ENCODE measurements at regions not wholly inside any gene's neighbourhood (a gene's known extent, or its start where the extent isn't known, plus 50 kb on each side); places are given as distances from the start of the nearest gene placed in this dataset.

DNA sequence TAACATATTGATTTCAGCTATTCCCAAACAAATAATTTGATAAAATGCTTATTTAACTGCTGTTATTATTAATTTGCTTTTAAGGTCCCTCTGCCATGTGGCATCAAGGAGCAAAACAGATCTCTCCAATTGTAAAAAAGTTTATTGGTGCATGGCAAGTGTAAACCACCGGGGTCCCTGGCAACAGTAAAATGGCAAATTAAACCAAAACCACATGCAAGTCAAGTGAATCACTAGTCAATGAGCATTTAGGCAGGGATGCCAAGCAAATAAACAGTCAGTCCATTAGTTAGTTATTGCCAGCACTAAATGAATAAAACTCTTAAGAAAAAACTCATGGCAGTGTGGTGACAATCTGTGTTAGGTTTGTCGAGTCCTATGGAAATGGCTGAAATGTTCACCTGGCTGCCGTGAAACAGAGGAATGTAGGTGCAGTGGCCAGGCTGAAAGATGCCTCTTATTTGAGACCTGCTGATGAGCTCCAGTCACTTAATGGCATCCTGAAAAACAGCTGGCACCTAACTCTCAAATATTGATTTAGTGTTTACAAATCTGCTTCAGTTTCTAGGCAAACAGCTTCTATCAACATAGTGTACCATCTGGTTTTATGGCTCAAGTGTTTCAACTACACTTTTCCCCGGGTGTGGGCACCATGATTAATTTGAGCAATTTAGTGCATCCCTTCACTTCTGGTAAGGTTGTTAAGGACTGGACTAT lies 296.5 kb upstream of the ITGA1 start:
- Mint-ChIP-seq H3K4me3 (no peak overlapping the region), H3K27ac (no peak overlapping the region), H3K36me3 (no peaks in the 10 kb centered on the region), H3K27me3 (ENCODE audit: low read depth in 3 of 3) (no peaks in the 10 kb centered on the region), H3K9me3 (peaks cover 0 to 5% (median 0%) of the 10 kb centered on the region in 6 donors), H3K4me1 (no peaks in the 10 kb centered on the region)
- DNase-seq: no peak

DNA sequence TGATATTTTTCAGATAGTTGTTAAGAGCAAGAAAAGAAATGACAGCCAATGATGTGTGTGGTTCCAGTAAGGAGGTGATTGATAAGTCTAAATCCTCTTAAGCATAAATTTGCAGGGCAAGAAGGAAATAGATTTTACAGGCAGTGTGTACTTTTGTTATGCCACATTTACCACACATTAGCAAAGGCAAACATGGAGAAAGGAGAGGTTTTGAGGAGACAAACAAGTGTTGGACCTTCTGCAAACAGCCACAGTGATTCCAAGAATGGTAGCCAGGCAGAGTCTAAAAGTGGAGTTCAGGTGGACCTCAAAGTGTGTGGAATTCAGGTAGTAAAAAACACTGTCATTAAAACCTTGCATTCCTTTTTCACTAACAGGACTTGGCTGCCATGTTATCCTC lies 295.9 kb upstream of the ITGA1 start:
- H3K27ac Mint-ChIP-seq: no peak overlapping the region
- no peak overlapping the region for H3K4me3 Mint-ChIP-seq
- H3K27me3 Mint-ChIP-seq (ENCODE audit: low read depth in 3 of 3): no peaks in the 10 kb centered on the region
- no peak for DNase-seq
- no peaks in the 10 kb centered on the region for H3K4me1 Mint-ChIP-seq
- no peaks in the 10 kb centered on the region for H3K36me3 Mint-ChIP-seq
- peaks cover 0 to 5% (median 1%) of the 10 kb centered on the region in 6 donors for H3K9me3 Mint-ChIP-seq

DNA sequence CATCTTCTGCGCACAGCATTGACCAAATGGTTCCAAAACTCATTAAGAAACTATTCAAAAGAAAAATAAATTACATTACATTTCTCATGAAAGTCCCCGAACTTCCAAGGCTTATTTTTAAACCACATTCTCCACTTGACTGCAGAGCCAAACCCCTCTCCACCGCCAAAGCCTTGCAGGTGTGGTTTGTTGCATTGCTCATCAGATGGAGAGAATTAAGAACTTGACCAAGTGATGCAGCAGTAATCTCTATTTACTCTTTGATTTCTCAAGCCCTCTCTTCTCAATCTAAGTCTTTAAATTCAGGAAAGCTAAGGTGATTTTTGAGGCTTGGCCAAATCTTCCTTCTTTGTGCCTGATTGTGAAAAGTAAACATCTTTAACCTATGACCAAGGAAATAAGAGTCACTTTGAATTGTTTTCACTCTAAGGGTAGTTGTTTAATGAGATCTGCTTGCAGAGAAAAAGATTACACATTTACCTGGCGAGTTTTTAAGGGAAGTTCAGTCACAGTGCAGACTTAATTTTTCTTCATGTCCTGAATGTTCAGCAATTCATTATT lies 290.5 kb upstream of the ITGA1 start:
- no peak overlapping the region for H3K4me3 Mint-ChIP-seq
- peaks cover 0 to 7% (median 3%) of the 10 kb centered on the region in 6 donors for H3K9me3 Mint-ChIP-seq
- peaks cover 0 to 5% (median 0%) of the 10 kb centered on the region in 3 donors for H3K36me3 Mint-ChIP-seq
- H3K27ac Mint-ChIP-seq: no peak overlapping the region
- peaks cover 0 to 5% of the 10 kb centered on the region in 2 donors for H3K4me1 Mint-ChIP-seq
- no peak for DNase-seq
- H3K27me3 Mint-ChIP-seq (ENCODE audit: low read depth in 3 of 3): peaks cover 0 to 2% (median 2%) of the 10 kb centered on the region in 3 donors

DNA sequence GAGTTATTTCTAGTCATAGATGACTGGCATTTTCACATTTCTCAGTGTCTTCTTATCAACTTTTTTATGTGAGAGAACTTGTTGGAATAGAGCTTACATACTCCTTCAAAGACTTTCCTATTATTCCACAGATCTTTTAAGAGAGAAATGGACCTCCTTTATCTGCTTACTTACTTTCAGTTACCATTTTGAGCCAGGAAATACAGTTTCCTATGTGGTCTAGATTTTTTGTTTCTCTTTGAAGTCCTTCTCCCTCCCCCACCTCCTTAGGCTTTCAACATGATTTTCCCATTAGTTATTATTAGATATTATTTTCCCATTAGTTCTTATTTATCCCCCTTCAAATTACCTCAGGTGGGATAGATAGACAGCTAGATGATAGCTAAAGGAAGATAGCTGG lies 289.1 kb upstream of the ITGA1 start:
- Mint-ChIP-seq H3K4me3 (no peak overlapping the region), H3K4me1 (peaks cover 2 to 5% of the 10 kb centered on the region in 2 donors), H3K27me3 (ENCODE audit: low read depth in 3 of 3) (peaks cover 0 to 2% (median 2%) of the 10 kb centered on the region in 3 donors), H3K36me3 (peaks cover 0 to 5% (median 0%) of the 10 kb centered on the region in 3 donors), H3K27ac (no peak overlapping the region), H3K9me3 (peaks cover 0 to 7% (median 3%) of the 10 kb centered on the region in 6 donors)
- DNase-seq: no peak

DNA sequence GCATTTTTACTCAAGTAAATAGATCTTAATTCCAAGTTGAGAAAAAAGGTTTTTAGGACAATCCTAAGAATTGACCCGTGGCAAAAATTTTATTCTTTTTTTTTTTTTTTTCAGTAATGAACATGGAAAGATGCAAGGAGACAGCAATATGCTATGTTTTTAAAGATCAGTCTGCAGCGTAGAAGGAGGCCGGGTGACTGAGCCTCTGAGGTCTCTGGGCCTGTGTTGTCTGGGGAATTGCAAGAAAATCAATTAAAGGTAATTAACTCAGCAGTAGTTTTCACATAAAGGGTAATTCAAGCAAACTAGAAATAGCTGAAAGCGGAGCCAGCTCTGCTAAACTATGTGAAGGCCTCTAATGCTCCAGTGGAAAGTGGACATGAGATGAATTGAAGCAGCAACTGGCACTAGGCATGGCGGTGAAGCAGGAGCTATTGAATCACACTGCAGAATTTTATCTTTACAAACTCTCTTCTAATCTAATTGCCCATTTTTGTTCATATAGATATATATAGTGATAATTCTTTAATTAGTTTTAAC lies 285.2 kb upstream of the ITGA1 start:
- Mint-ChIP-seq H3K27me3 (ENCODE audit: low read depth in 3 of 3) (peaks cover 0 to 7% (median 2%) of the 10 kb centered on the region in 3 donors), H3K9me3 (peaks cover 0 to 4% (median 0%) of the 10 kb centered on the region in 6 donors), H3K36me3 (peaks cover 0 to 5% (median 0%) of the 10 kb centered on the region in 3 donors), H3K4me1 (peaks cover 11 to 19% of the 10 kb centered on the region in 2 donors), H3K27ac (no peak overlapping the region), H3K4me3 (no peak overlapping the region)
- no peak for DNase-seq

DNA sequence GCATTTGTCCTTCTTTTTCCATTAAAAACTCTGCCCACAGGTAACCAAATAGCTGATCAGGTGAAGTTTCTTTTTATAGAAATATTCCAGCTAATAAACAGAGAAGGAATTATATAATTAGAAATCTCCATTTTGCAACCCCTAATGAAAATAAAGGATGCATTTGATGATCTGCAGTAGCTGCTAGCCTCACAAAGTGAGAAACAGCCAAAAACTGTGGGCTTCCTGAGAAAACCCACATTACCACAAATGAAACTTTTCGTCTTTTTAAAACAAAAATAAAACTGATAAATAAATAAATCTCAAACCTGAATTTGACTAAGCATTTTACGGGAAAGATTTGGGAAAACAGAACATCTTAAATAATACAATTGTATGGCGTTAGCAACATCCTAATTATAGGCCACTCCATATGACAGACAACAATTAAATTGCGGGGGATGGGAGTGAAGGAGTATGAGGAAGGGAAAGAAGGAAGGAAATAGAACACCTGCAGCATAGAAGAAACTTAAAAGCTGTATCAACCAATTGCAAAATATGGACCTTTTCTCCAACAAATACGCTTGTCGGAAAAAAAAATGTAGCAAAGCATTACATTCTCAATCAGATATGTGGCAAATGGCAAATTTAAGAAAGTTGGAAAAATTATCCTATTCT lies 283.0 kb upstream of the ITGA1 start:
- H3K36me3 Mint-ChIP-seq: peaks cover 0 to 5% (median 0%) of the 10 kb centered on the region in 3 donors
- no peak overlapping the region for H3K27ac Mint-ChIP-seq
- peaks cover 0 to 7% (median 2%) of the 10 kb centered on the region in 3 donors for H3K27me3 Mint-ChIP-seq (ENCODE audit: low read depth in 3 of 3)
- peaks cover 0 to 1% (median 0%) of the 10 kb centered on the region in 6 donors for H3K9me3 Mint-ChIP-seq
- peak overlapping the region in 4 of 5 donors; percentile 9 to 61 (median 58) for H3K4me3 Mint-ChIP-seq
- DNase-seq: no peak
- peaks cover 6 to 19% of the 10 kb centered on the region in 2 donors for H3K4me1 Mint-ChIP-seq

DNA sequence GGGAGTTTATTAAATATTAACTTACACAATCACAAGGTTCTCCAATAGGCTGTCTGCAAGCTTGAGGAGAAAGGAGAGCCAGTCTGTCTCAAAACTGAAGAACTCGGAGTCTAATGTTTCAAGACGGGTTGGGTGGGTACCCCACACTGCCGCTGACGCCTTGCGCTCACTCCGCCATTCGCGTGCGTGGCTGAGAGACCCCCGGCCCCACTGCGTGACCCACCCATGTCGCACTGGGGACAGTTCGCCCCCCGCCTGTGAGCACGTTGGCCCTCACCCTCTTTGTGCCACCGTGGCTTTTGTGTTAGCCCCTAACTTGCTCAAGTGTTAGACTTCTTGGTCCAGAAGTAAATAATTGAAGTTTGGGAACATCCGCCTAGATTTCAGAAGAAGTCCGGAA lies 270.0 kb upstream of the ITGA1 start:
- Mint-ChIP-seq H3K4me1 (no peaks in the 10 kb centered on the region), H3K9me3 (peaks cover 0 to 18% (median 7%) of the 10 kb centered on the region in 6 donors), H3K27ac (no peak overlapping the region), H3K4me3 (no peak overlapping the region), H3K36me3 (no peaks in the 10 kb centered on the region), H3K27me3 (ENCODE audit: low read depth in 3 of 3) (peaks cover 0 to 3% (median 1%) of the 10 kb centered on the region in 3 donors)
- DNase-seq: no peak

DNA sequence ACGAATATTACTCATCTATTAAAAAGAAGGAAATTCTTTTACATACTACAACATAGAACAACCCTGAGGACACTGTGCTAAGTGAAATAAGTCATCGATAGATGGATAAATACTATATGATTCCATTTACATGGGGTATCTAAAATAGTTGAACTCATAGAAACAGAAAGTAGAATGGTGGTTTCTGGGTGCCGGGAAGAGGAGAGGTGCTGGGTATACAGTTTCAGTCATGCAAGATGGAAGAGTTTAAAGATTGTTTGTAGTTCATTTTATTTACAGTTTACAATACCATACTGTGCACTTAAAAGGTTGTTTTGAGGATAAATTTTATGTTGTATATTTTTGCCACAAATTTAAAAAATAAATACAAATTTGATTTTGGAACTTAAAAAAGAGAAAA lies 267.5 kb upstream of the ITGA1 start:
- Mint-ChIP-seq H3K4me1 (no peaks in the 10 kb centered on the region), H3K36me3 (no peaks in the 10 kb centered on the region), H3K4me3 (no peak overlapping the region), H3K9me3 (peaks cover 0 to 12% (median 5%) of the 10 kb centered on the region in 6 donors), H3K27ac (no peak overlapping the region), H3K27me3 (ENCODE audit: low read depth in 3 of 3) (peaks cover 0 to 3% (median 0%) of the 10 kb centered on the region in 3 donors)
- no peak for DNase-seq

DNA sequence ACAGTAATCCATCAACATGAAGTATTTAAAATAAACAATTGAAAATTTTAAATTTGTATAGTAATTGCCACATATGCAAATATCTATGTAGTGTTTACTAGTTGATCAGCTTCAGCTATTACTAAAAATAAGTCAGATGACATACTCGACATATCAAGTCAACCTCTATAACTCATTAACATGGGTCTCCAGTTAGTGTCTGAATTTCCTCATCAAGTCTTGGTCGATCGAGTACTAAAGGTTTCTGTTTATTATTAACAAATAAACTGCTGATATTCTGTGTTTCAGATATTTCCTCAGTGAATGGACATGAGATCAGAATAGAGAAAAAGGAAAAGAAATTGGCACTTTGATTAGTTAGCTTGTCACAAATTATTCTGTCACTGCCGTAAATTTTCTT lies 266.5 kb upstream of the ITGA1 start:
- no peak overlapping the region for H3K4me3 Mint-ChIP-seq
- DNase-seq: no peak
- no peak overlapping the region for H3K27ac Mint-ChIP-seq
- no peaks in the 10 kb centered on the region for H3K36me3 Mint-ChIP-seq
- no peaks in the 10 kb centered on the region for H3K4me1 Mint-ChIP-seq
- peaks cover 0 to 3% (median under 1%) of the 10 kb centered on the region in 3 donors for H3K27me3 Mint-ChIP-seq (ENCODE audit: low read depth in 3 of 3)
- H3K9me3 Mint-ChIP-seq: peaks cover 0 to 6% (median 5%) of the 10 kb centered on the region in 6 donors

DNA sequence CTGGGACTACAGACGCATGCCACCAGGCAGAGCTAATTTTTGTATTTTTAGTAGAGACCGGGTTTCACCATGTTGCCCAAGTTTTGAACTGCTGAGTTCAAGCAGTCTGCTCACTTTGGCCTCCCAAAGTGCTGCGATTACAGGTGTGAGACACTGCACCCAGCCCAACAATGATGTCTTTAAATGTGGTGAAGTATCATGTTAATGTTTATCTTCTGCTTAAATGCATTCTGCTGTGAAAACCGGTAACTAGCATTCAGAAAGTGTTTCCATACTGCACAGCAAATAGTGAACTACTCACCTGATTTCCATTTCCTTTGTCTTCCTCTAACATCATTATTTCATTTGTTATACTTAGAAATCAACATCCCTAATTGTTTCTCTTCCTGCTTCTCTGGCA lies 264.0 kb upstream of the ITGA1 start:
- no peak overlapping the region for H3K27ac Mint-ChIP-seq
- peaks cover 0 to 10% (median 4%) of the 10 kb centered on the region in 6 donors for H3K9me3 Mint-ChIP-seq
- no peaks in the 10 kb centered on the region for H3K36me3 Mint-ChIP-seq
- no peak overlapping the region for H3K4me3 Mint-ChIP-seq
- no peak for DNase-seq
- peaks cover 0 to 4% (median 2%) of the 10 kb centered on the region in 3 donors for H3K27me3 Mint-ChIP-seq (ENCODE audit: low read depth in 3 of 3)
- H3K4me1 Mint-ChIP-seq: no peaks in the 10 kb centered on the region

DNA sequence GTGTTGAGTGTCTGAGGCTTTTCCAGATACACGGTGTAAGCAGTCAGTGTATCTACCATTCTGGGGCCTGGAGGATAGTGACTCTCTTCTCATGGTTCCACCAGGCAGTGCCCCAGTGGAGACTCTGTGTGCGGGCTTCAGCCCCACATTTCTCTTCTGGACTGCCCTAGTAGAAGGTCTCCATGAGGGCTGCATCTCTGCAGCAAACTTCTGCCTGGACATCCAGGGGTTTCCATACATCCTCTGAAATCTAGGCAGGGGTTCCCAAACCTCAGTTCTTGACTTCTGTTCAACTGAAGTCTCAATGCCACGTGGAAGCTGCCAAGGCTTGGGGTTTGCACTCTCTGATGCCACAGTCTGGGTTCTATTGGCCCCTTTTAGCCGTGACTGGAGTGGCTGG lies 256.6 kb upstream of the ITGA1 start:
- Mint-ChIP-seq H3K27ac (no peak overlapping the region), H3K4me3 (no peak overlapping the region), H3K27me3 (ENCODE audit: low read depth in 3 of 3) (peaks cover 0 to 6% (median 4%) of the 10 kb centered on the region in 3 donors), H3K4me1 (no peaks in the 10 kb centered on the region), H3K36me3 (peaks cover 0 to 4% (median 0%) of the 10 kb centered on the region in 3 donors), H3K9me3 (peaks cover 8 to 40% (median 16%) of the 10 kb centered on the region in 6 donors)
- DNase-seq: no peak

DNA sequence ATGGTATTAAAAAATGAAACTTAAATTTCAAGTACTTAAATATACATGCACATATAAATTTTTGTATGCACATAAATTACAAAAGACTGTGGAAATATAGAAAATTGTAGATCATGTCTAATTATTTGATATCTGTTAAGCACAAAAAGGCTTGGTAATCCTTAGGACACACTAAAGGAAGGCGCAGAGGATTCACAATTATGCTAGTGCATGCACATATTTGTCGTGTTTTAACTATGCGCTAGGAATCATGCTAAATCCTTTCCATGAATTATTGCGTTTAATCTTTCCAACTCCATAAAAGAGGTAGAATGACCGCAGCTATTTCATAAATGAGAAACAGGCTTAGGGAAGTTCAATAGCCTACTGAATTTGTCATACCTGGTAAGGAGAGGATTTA lies 244.1 kb upstream of the ITGA1 start:
- H3K9me3 Mint-ChIP-seq: peaks cover 0 to 3% (median 0%) of the 10 kb centered on the region in 6 donors
- no peaks in the 10 kb centered on the region for H3K4me1 Mint-ChIP-seq
- H3K27me3 Mint-ChIP-seq (ENCODE audit: low read depth in 3 of 3): peaks cover 0 to 2% (median 0%) of the 10 kb centered on the region in 3 donors
- no peak overlapping the region for H3K27ac Mint-ChIP-seq
- no peak for DNase-seq
- no peaks in the 10 kb centered on the region for H3K36me3 Mint-ChIP-seq
- no peak overlapping the region for H3K4me3 Mint-ChIP-seq

DNA sequence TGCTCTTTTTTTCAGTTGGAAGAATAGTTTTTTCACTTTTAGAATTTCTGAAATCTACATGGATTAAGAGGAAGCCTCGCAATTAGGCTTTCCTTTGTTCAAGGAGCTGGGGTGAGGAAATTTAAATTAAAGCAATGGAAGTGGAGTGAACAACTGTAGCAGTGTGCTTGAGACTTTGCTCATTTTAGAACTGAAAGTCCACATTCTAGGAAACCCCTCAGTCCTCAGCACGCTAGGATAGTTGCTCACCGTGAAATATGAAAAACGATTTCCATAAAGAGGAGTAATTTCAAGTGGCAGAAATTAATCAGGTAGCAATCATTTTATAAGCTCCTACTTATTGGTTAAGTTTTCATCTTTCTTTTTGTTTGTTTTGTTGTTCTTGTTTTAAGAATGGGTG lies 243.0 kb upstream of the ITGA1 start:
- no peak overlapping the region for H3K27ac Mint-ChIP-seq
- H3K4me3 Mint-ChIP-seq: no peak overlapping the region
- H3K9me3 Mint-ChIP-seq: peaks cover 0 to 2% (median 0%) of the 10 kb centered on the region in 6 donors
- peaks cover 0 to 2% (median 0%) of the 10 kb centered on the region in 3 donors for H3K27me3 Mint-ChIP-seq (ENCODE audit: low read depth in 3 of 3)
- no peaks in the 10 kb centered on the region for H3K36me3 Mint-ChIP-seq
- H3K4me1 Mint-ChIP-seq: no peaks in the 10 kb centered on the region
- DNase-seq: no peak

DNA sequence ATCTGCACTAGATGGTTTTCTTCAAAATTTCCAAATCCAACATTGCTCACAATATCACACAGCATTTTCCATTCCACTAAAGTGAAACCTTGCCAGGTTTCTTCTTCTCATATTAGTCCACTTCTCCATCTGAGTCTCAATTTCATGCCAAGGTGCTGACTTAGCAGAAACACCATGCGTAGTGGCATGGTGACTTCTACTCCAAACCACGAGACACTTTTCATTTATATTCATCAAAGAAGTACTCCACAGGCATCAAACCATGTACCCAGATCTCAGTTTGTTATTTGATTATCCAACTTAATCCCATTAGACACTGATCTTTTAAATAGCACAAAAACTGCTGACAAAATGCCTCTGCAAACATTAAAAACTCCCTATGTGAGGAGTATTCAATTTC lies 233.4 kb upstream of the ITGA1 start:
- no peak for DNase-seq
- Mint-ChIP-seq H3K4me1 (no peaks in the 10 kb centered on the region), H3K36me3 (no peaks in the 10 kb centered on the region), H3K9me3 (peaks cover 0 to 8% (median 2%) of the 10 kb centered on the region in 6 donors), H3K27ac (no peak overlapping the region), H3K27me3 (ENCODE audit: low read depth in 3 of 3) (no peaks in the 10 kb centered on the region), H3K4me3 (no peak overlapping the region)

All from immature natural killer cell (primary cell).